Upper lobe of right lung (tissue), 1 donor: ENCODE measurements at regions not wholly inside any gene's neighbourhood (a gene's known extent, or its start where the extent isn't known, plus 50 kb on each side); places are given as distances from the start of the nearest gene placed in this dataset.

Source experiments
- ATAC-seq: fragments of 200-7000 bp; cut with Tn5 transposase; one replicate; pipeline ENCODE4 v1.9.1; 2020; ENCODE audit warnings: mild to moderate bottlenecking, moderate library complexity
- DNase-seq: peaks from one replicate; pipeline ENCODE4 v3.0.0-alpha.2; 2020
- H3K27ac ChIP-seq: fragments of 200-600 bp; one replicate; pipeline ENCODE4 v1.8.0; 2022
- H3K27me3 ChIP-seq: fragments of 200-600 bp; one replicate; pipeline ENCODE4 v1.8.0; 2022; ENCODE audit warnings: mild to moderate bottlenecking
- H3K36me3 ChIP-seq: fragments of 200-600 bp; one replicate; pipeline ENCODE4 v1.8.0; 2022
- H3K4me1 ChIP-seq: fragments of 200-600 bp; one replicate; pipeline ENCODE4 v1.8.0; 2022
- H3K4me3 ChIP-seq: fragments of 200-600 bp; one replicate; pipeline ENCODE4 v1.8.0; 2022; ENCODE audit warnings: mild to moderate bottlenecking
- H3K9me3 ChIP-seq: fragments of 200-600 bp; one replicate; pipeline ENCODE4 v1.8.0; 2022
- CTCF ChIP-seq: fragments of 200-600 bp; IDR thresholded peaks from one replicate; pipeline ENCODE4 v1.8.0; 2022; ENCODE audit warnings: antibody characterized with exemption
- intact Hi-C: fragments of 100-400 bp; cut with DNase I; formaldehyde crosslinking; loops from one replicate; pipeline ENCODE4 v1.11.0; 2022
- donor health status: DM: no; HTN: yes; CAD: no; lungs with severe emphysema.

GRCh38 chr10:93171837-93172236 is 98.1 kb downstream of the CYP26A1 start:
- DNase-seq (no peak), ATAC-seq (no peak)
- TF ChIP-seq CTCF = no peak
- H3K36me3 ChIP-seq = no peaks in the 10 kb centered on the region
- H3K27me3 ChIP-seq = peaks cover 6% of the 10 kb centered on the region
- no peak overlapping the region for H3K27ac ChIP-seq
- H3K9me3 ChIP-seq = no peaks in the 10 kb centered on the region
- H3K4me1 ChIP-seq = no peaks in the 10 kb centered on the region
- H3K4me3 ChIP-seq = no peak overlapping the region
- intact Hi-C loops = no loop called here

GRCh38 chr10:93173967-93174845 is 100.5 kb downstream of the CYP26A1 start:
- Histone ChIP-seq H3K4me1 (no peaks in the 10 kb centered on the region), H3K4me3 (no peak overlapping the region), H3K27me3 (peaks cover 6% of the 10 kb centered on the region), H3K36me3 (no peaks in the 10 kb centered on the region), H3K9me3 (no peaks in the 10 kb centered on the region), H3K27ac (no peak overlapping the region)
- no peak for TF ChIP-seq CTCF
- intact Hi-C loops = no loop called here
- DNase-seq (no peak), ATAC-seq (no peak)

- ATAC-seq = no peak
- Histone ChIP-seq H3K27ac (no peak overlapping the region), H3K36me3 (no peaks in the 10 kb centered on the region), H3K4me3 (no peak overlapping the region), H3K27me3 (peaks cover 6% of the 10 kb centered on the region), H3K4me1 (no peaks in the 10 kb centered on the region), H3K9me3 (no peaks in the 10 kb centered on the region)
- DNase-seq = no peak
- no peak for TF ChIP-seq CTCF
- intact Hi-C loops = no loop called here
Measured at GRCh38 chr10:93175490-93175889, 101.8 kb downstream of the CYP26A1 start.

- Histone ChIP-seq H3K4me1 (no peaks in the 10 kb centered on the region), H3K36me3 (no peaks in the 10 kb centered on the region), H3K9me3 (no peaks in the 10 kb centered on the region), H3K27ac (no peak overlapping the region), H3K4me3 (no peak overlapping the region), H3K27me3 (peaks cover 6% of the 10 kb centered on the region)
- TF ChIP-seq CTCF = no peak
- no peak for DNase-seq
- ATAC-seq = no peak
- intact Hi-C loops = no loop called here
Measured at GRCh38 chr10:93177511-93177910, 103.8 kb downstream of the CYP26A1 start.

- H3K27me3 ChIP-seq = peaks cover 4% of the 10 kb centered on the region
- intact Hi-C loops = no loop called here
- H3K4me3 ChIP-seq = no peak overlapping the region
- no peak overlapping the region for H3K27ac ChIP-seq
- no peak for TF ChIP-seq CTCF
- ATAC-seq (no peak), DNase-seq (no peak)
- no peaks in the 10 kb centered on the region for H3K9me3 ChIP-seq
- no peaks in the 10 kb centered on the region for H3K4me1 ChIP-seq
- no peaks in the 10 kb centered on the region for H3K36me3 ChIP-seq
Measured at GRCh38 chr10:93178226-93178625, 104.5 kb downstream of the CYP26A1 start.
